ENCODE measurements at regions not wholly inside any gene's neighbourhood (a gene's known extent, or its start where the extent isn't known, plus 50 kb on each side); places are given as distances from the start of the nearest gene placed in this dataset.

- TF ChIP-seq CTCF (IDR thresholded peaks at IDR 0.05) (no peak), POLR2A (IDR thresholded peaks at IDR 0.05) (no peak)
These were observed 1271.6 kb downstream of the CDH12 start for GRCh38 chr5:21581508-21581907.

Data from testis (tissue), 2 donors.